ENCODE measurements at regions not wholly inside any gene's neighbourhood (a gene's known extent, or its start where the extent isn't known, plus 50 kb on each side); places are given as distances from the start of the nearest gene placed in this dataset.

DNA sequence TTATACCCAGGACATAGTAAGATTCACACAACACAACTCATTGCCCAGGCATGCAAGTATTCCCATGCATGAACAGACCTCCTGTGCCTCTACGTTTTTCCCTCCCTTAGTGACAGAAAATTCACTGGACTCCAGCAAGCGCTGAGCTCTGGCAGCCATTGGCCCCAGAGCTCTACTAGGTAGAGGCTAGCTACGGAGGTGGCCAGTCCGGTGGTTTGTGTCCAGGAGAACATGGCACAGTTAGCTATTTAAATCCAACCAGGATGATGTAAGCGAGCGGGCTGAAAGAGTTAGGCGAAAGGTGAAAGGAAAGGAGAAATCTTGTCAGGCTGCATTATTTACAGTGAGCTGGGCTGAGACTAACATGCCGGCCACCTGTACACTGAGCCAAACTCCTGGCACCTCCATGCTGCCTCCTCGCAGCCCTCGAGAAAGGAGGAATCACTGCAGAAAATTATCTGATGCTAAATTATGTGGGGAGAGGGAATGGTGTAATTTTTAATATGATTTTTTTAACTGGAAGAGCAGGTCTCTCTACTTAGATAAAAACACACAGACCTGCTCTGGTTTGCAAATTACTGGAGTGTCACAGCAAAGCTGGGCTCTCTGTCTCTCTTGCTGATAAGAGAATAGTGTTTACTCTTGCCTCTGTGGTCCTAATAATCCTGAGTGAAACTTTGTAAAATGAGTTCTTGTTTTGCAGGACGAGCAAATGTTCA is 50.1 kb upstream of the ARMC2 start:
- TF ChIP-seq, protein P1, sequence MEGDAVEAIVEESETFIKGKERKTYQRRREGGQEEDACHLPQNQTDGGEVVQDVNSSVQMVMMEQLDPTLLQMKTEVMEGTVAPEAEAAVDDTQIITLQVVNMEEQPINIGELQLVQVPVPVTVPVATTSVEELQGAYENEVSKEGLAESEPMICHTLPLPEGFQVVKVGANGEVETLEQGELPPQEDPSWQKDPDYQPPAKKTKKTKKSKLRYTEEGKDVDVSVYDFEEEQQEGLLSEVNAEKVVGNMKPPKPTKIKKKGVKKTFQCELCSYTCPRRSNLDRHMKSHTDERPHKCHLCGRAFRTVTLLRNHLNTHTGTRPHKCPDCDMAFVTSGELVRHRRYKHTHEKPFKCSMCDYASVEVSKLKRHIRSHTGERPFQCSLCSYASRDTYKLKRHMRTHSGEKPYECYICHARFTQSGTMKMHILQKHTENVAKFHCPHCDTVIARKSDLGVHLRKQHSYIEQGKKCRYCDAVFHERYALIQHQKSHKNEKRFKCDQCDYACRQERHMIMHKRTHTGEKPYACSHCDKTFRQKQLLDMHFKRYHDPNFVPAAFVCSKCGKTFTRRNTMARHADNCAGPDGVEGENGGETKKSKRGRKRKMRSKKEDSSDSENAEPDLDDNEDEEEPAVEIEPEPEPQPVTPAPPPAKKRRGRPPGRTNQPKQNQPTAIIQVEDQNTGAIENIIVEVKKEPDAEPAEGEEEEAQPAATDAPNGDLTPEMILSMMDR (IDR thresholded peaks at IDR 0.05) = no peak
- no peak for TF ChIP-seq POLR2A (IDR thresholded peaks at IDR 0.05)
- no peak for TF ChIP-seq POLR2AphosphoS5 (IDR thresholded peaks at IDR 0.05)
